Endothelial cell of umbilical vein (primary cell): ENCODE measurements at regions not wholly inside any gene's neighbourhood (a gene's known extent, or its start where the extent isn't known, plus 50 kb on each side); places are given as distances from the start of the nearest gene placed in this dataset.

Experiments
- BruUV-seq: library from RNA; stranded (reverse); fragments of 400-500 nt; replicated peaks from 2 replicates; lab custom pipeline; 2021; lab: Mats Ljungman, UMichigan
- CTCF ChIA-PET: fragments of 300-600, 350-600 bp; sonication (Branson Sonifier 250); formaldehyde crosslinking; loops from one replicate; lab custom pipeline; 2021; ENCODE audit warnings: antibody characterized with exemption, inconsistent platforms; lab: Charles Lee
- POLR2A ChIA-PET: fragments of 300-600, 350-600 bp; sonication (Branson Sonifier 250); formaldehyde crosslinking; loops from one replicate; lab custom pipeline; 2021; ENCODE audit warnings: antibody characterized with exemption, inconsistent platforms; lab: Charles Lee
- DNase-seq: peaks from one replicate; pipeline ENCODE4 v3.0.0-alpha.2; 2011; ENCODE audit warnings: low read depth, low spot score
- FAIRE-seq: peaks from 2 replicates; lab custom pipeline; 2011; peaks lifted over from hg19 to GRCh38; lab: Jason Lieb, UNC
- H2AFZ ChIP-seq: 2 replicates; pipeline ENCODE4 v1.6.0; 2012; ENCODE audit warnings: low read depth, low read length, control low read depth, inconsistent platforms
- H3K27ac ChIP-seq: 2 replicates; pipeline ENCODE4 v1.5.1; 2011; ENCODE audit warnings: low read depth, mild to moderate bottlenecking, control low read depth, low read length, moderate library complexity; ENCODE audit not compliant: insufficient read depth
- H3K27me3 ChIP-seq, 2 experiments: 2 replicates each; pipeline versions ENCODE4 v1.6.0 to v1.6.1; 2011; ENCODE audit warnings: low read length in 2 of 2, mixed read lengths in 1 of 2; ENCODE audit not compliant: control insufficient read depth in 2 of 2, insufficient read depth in 2 of 2
- H3K36me3 ChIP-seq, 2 experiments: 2 replicates in 1 of 2; 3 replicates in 1 of 2; pipeline ENCODE4 v1.5.1; 2011; ENCODE audit warnings: low read length in 2 of 2, mild to moderate bottlenecking in 1 of 2, moderate library complexity in 1 of 2; ENCODE audit not compliant: control insufficient read depth in 2 of 2, insufficient read depth in 2 of 2; ENCODE audit errors: extremely low read depth in 1 of 2
- H3K4me1 ChIP-seq: 3 replicates; pipeline ENCODE4 v1.5.1; 2011; ENCODE audit warnings: mild to moderate bottlenecking, low read length; ENCODE audit not compliant: control insufficient read depth, insufficient read depth; ENCODE audit errors: extremely low read depth
- H3K4me2 ChIP-seq: 2 replicates; pipeline ENCODE4 v1.6.1; 2011; ENCODE audit warnings: low read length, control low read depth, mixed read lengths; ENCODE audit not compliant: insufficient read depth
- H3K4me3 ChIP-seq, 3 experiments: fragments of 200-600 bp in 1 of 3; sonication (generic), shearing (Covaris generic) in 1 of 3; replicated peaks in 1 of 3; 2 replicates each; pipeline ENCODE4 v1.5.1; 2011 to 2016; ENCODE audit warnings: control low read depth in 3 of 3, low read length in 3 of 3, mild to moderate bottlenecking in 2 of 3, inconsistent platforms in 1 of 3, low read depth in 1 of 3, moderate library complexity in 1 of 3; ENCODE audit not compliant: insufficient read depth in 1 of 3
- H3K79me2 ChIP-seq: 2 replicates; pipeline ENCODE4 v1.6.0; 2012; ENCODE audit warnings: low read length, inconsistent platforms; ENCODE audit not compliant: control insufficient read depth, insufficient read depth
- H3K9ac ChIP-seq: replicated peaks from 2 replicates; pipeline ENCODE3; 2011; ENCODE audit warnings: low read length, control low read depth; ENCODE audit not compliant: insufficient read depth; ENCODE audit errors: extremely low read depth
- H3K9me1 ChIP-seq: replicated peaks from 3 replicates; pipeline ENCODE4 v1.6.0; 2011; ENCODE audit warnings: mild to moderate bottlenecking, low read length; ENCODE audit not compliant: control insufficient read depth, insufficient read depth; ENCODE audit errors: extremely low read depth
- H3K9me3 ChIP-seq: replicated peaks from 2 replicates; pipeline ENCODE4 v1.5.1; 2012; ENCODE audit warnings: low read length, inconsistent platforms; ENCODE audit not compliant: control insufficient read depth, insufficient read depth
- H4K20me1 ChIP-seq: replicated peaks from 2 replicates; pipeline ENCODE3; 2011; ENCODE audit warnings: mild to moderate bottlenecking, low read length; ENCODE audit not compliant: control insufficient read depth, insufficient read depth; ENCODE audit errors: extremely low read depth
- EZH2 ChIP-seq: IDR thresholded peaks from 2 replicates; pipeline ENCODE4 v1.6.1; 2012; ENCODE audit warnings: borderline replicate concordance, low read depth, mild to moderate bottlenecking, moderate library complexity, low read length, inconsistent platforms; ENCODE audit not compliant: severe bottlenecking
- FOS ChIP-seq: IDR thresholded peaks from 2 replicates; pipeline ENCODE4 v1.6.1; 2011; ENCODE audit warnings: mild to moderate bottlenecking, low read length, moderate library complexity, borderline replicate concordance; ENCODE audit not compliant: insufficient read depth
- GATA2 ChIP-seq: IDR thresholded peaks from 2 replicates; pipeline ENCODE4 v1.7.0; 2011; ENCODE audit warnings: low read depth, mild to moderate bottlenecking, moderate library complexity, mixed read lengths, low read length; ENCODE audit not compliant: insufficient read length, insufficient read depth
- JUN ChIP-seq: IDR thresholded peaks from 2 replicates; pipeline ENCODE4 v1.6.1; 2011; ENCODE audit warnings: borderline replicate concordance, low read depth; ENCODE audit not compliant: insufficient read length, insufficient read depth
- MYC ChIP-seq: IDR thresholded peaks from one replicate; pipeline ENCODE4 v1.6.1; 2011; ENCODE audit warnings: mild to moderate bottlenecking, low read depth, low read length
- POLR2A ChIP-seq: IDR thresholded peaks from 2 replicates; pipeline ENCODE4 v1.6.1; 2012; ENCODE audit warnings: low read depth, mild to moderate bottlenecking, control low read depth, low read length
- POLR2AphosphoS5 ChIP-seq: IDR thresholded peaks from 2 replicates; pipeline ENCODE4 v1.6.1; 2012; ENCODE audit warnings: low read depth, mild to moderate bottlenecking, control low read depth, low read length, moderate library complexity; ENCODE audit not compliant: insufficient read depth
- dilution Hi-C: fragments of 300-500 bp; cut with MboI; formaldehyde crosslinking; loops from one replicate; pipeline ENCODE4 v1.15.0; 2019; ENCODE audit warnings: low sequenced_read_pairs; ENCODE audit not compliant: extremely low pct_ligation_motif_present
- intact Hi-C: fragments of 100-400 bp; cut with micrococcal nuclease; formaldehyde crosslinking; loops from one replicate; pipeline ENCODE4 v1.10.0; 2022
- TF ChIP-seq, protein P1 (sequence below): IDR thresholded peaks from 2 replicates; pipeline ENCODE4 v1.6.1; 2011; ENCODE audit not compliant: insufficient read depth, insufficient read length
- TF ChIP-seq, protein P2 (sequence below), 2 donors: IDR thresholded peaks; 1 replicate in 1 of 2; 2 replicates in 1 of 2; pipeline ENCODE4 v1.5.1; 2011; ENCODE audit warnings: low read length in 2 of 2, mild to moderate bottlenecking in 2 of 2, moderate library complexity in 2 of 2, control low read depth in 1 of 2, inconsistent platforms in 1 of 2, low read depth in 1 of 2; ENCODE audit not compliant: insufficient read depth in 1 of 2; ENCODE audit errors: extremely low read depth in 1 of 2

- Histone ChIP-seq H3K9ac (no peak overlapping the region), H3K9me3 (no peaks in the 10 kb centered on the region), H3K4me2 (no peak overlapping the region), H3K27ac (no peak overlapping the region), H3K4me1 (no peaks in the 10 kb centered on the region), H3K4me3 (no peak overlapping the region), H3K27me3 (no peaks in the 10 kb centered on the region), H4K20me1 (no peaks in the 10 kb centered on the region), H3K36me3 (no peaks in the 10 kb centered on the region), H2AFZ (no peak overlapping the region), H3K9me1 (no peaks in the 10 kb centered on the region), H3K79me2 (no peaks in the 10 kb centered on the region)
- BruUV-seq = no TSS peak
- dilution Hi-C loops (no loop called here), intact Hi-C loops (no loop called here)
- no peak for FAIRE-seq
- DNase-seq = no peak
- ChIA-PET CTCF (no interaction called here), POLR2A (no interaction called here)
- TF ChIP-seq POLR2AphosphoS5 = no peak
- no peak for TF ChIP-seq MYC
Observed at GRCh38 chr2:58866040-58866439, 624.9 kb upstream of the FANCL start.

DNA sequence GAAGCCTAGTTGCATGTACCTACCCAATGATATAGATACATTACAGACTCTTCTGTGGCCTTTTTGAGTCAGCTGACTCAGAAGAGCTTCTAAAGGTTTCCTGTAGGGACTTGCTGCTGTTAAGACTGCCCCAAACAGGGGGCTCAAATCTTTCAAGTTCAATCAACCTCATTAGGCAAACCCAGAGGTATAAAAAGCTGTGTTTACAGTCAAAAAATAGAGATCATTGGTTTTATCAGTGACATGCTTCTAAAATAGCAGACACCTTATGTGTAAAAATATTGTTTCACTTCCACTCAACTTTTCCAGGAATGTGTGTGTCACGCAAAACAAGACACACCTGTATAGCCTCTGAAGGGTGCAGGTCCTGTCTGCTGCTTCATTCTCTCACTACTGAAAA is 624.3 kb upstream of the FANCL start:
- Histone ChIP-seq H2AFZ (no peak overlapping the region), H4K20me1 (no peaks in the 10 kb centered on the region), H3K9ac (no peak overlapping the region), H3K4me3 (no peak overlapping the region), H3K27ac (no peak overlapping the region), H3K36me3 (no peaks in the 10 kb centered on the region), H3K4me1 (no peaks in the 10 kb centered on the region), H3K27me3 (no peaks in the 10 kb centered on the region), H3K4me2 (no peak overlapping the region), H3K79me2 (no peaks in the 10 kb centered on the region), H3K9me3 (no peaks in the 10 kb centered on the region), H3K9me1 (no peaks in the 10 kb centered on the region)
- no TSS peak for BruUV-seq
- TF ChIP-seq FOS (no peak), MYC (no peak), POLR2AphosphoS5 (no peak), JUN (no peak), GATA2 (no peak), POLR2A (no peak), EZH2 (no peak)
- TF ChIP-seq, protein P1, sequence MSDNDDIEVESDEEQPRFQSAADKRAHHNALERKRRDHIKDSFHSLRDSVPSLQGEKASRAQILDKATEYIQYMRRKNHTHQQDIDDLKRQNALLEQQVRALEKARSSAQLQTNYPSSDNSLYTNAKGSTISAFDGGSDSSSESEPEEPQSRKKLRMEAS = no peak
- TF ChIP-seq, protein P2, sequence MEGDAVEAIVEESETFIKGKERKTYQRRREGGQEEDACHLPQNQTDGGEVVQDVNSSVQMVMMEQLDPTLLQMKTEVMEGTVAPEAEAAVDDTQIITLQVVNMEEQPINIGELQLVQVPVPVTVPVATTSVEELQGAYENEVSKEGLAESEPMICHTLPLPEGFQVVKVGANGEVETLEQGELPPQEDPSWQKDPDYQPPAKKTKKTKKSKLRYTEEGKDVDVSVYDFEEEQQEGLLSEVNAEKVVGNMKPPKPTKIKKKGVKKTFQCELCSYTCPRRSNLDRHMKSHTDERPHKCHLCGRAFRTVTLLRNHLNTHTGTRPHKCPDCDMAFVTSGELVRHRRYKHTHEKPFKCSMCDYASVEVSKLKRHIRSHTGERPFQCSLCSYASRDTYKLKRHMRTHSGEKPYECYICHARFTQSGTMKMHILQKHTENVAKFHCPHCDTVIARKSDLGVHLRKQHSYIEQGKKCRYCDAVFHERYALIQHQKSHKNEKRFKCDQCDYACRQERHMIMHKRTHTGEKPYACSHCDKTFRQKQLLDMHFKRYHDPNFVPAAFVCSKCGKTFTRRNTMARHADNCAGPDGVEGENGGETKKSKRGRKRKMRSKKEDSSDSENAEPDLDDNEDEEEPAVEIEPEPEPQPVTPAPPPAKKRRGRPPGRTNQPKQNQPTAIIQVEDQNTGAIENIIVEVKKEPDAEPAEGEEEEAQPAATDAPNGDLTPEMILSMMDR (IDR thresholded peaks at IDR 0.05; ENCODE audit: extremely low read depth in 1 of 2, insufficient read depth in 1 of 2, low read depth in 1 of 2, low read length in 2 of 2) = no peak
- POLR2A ChIA-PET = no interaction called here
- DNase-seq = no peak
- FAIRE-seq = no peak
- dilution Hi-C loops (no loop called here), intact Hi-C loops (no loop called here)
- CTCF ChIA-PET = no interaction called here
